ENCODE measurements at regions not wholly inside any gene's neighbourhood (a gene's known extent, or its start where the extent isn't known, plus 50 kb on each side); places are given as distances from the start of the nearest gene placed in this dataset.

DNA sequence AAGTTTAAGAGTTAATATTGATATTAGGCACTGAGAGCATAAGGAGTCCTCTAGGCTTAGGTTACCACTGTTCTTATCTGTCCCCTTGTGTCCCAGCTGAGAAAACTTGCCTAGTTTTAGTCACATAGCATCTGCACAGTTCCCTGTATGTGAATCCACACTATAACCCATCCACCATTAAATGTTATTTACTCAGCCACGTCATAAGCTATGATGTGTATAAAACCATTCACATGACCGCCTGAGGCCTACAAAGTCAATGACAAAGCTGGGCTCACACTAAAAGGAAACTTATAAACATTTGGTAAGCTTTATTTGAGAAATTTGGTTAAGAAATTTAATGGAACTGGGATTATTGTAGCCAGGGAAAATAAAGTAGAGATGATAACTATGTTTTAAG lies 59.2 kb upstream of the TFAP2D start:
- DNase-seq: no peak

DNA sequence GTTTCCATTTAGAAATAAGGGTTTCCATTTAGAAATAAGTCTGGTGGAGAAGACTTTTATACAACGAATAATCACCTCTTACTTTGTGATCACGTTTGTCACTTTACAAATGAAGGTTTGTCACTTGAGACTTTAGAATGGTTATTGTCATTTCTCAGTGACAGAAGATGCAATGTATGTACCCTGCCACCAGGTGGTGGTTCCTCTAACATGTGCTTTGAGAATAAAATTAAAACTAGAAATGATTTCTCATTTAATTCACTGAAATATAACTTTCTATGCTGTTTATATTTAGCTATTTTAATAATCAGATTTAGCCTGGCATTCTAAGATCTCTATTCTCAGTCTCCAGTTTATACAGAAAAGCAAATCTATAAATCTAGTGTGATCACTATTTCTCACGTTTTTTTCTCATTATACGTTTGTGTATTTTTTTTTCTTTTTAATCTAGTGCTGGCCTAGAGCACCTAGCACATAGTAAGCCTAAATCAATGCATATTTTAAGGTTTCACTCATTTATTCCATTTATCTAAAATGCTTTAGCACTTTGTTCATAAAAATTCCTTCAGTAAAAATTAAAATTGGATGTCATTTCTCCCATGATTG lies 57.4 kb upstream of the TFAP2D start:
- DNase-seq: peak; percentile 33

DNA sequence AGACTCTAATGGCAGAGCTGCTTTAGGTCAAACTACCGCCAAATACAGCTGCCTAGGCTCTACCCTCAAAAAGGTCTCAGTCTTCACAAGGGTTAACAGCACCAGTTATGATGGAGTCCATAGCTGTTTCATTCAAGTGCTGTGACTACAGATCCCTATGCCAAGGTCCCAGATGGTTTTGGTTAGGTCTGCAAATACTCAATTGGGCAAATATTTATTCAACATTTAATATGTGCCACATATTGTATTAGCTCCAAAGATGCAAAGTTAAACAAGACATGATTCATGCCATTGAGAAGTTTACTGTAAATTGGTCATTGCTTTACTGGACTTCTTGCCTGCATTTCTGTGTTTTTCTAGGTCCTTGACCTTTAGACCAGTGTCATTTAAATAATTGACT lies 55.8 kb upstream of the TFAP2D start:
- DNase-seq: no peak

DNA sequence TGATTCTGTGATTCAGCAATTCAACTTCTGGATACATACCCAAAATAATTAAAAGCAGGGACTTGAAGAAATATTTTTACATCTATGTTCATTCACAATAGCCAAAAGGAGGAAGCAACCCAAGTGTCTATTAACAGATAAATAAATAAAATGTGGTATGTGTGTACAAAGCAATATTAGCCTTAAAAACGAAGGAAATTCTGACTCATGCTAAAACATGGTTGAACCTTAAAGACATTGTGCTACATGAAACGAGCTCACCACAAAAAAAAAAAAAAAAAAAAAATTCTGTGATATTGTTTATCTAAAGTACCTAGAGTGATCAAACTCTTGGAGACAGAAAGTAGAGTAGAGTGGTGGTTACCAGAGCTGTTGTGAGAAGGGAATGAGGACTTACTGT lies 54.8 kb upstream of the TFAP2D start:
- no peak for DNase-seq

DNA sequence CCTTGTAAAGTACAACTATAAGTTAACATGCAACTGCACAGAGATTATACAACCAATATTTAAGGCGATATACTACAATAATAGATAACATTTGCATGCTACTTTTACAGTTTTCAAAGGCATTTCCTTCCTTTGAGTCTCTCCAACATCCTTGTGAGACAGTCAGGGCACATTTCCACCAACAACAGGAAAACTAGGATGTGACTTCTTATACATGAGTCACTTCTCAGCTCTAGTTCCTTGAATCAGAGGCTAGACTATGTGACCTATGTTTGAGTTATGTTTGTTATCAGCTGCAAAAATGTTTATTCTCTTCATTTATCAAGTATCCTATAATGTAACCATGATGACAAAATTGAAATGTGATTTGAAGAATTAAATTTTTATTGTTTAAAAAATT lies 51.7 kb upstream of the TFAP2D start:
- no peak for DNase-seq
